ENCODE measurements at regions not wholly inside any gene's neighbourhood (a gene's known extent, or its start where the extent isn't known, plus 50 kb on each side); places are given as distances from the start of the nearest gene placed in this dataset.

DNA sequence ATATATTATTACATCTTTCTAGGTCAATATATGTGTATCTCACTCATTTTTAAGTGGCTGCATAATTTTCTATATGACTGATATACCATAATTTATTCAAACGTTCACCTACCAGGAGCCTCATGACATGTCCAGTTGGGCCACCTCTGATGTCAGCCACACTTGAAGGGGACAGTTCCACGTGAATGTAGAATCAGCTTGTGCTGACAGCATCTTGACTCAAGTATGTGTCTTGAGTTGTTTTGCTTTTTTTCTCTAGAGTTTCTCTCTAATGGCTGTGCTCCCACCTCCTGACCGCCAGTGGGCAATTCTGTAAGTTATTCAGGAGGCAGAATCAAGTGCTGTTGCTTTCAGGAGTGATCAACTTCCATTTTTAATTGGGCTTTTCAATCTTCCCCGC, 237.9 kb downstream of the NFKBIZ start:
- no peak for DNase-seq

DNA sequence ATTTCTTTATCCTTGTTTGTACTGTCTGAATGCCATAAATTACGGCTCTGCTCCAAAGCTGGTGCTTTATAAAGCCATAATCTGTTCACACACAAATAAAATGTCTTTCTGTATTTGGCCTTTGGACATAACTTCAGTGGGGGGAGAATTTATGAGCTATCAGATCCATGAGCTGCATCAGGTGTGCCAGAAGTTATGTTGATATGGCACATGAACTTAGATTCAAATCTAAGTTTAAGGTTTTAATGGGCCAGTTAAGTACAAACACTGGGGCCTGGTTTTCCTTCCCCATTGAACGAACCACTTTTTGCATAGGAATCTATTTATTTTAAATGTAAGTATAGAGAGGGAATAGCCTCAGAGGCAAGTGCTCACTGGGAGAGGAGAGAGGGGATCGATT, 239.9 kb downstream of the NFKBIZ start:
- DNase-seq = no peak

DNA sequence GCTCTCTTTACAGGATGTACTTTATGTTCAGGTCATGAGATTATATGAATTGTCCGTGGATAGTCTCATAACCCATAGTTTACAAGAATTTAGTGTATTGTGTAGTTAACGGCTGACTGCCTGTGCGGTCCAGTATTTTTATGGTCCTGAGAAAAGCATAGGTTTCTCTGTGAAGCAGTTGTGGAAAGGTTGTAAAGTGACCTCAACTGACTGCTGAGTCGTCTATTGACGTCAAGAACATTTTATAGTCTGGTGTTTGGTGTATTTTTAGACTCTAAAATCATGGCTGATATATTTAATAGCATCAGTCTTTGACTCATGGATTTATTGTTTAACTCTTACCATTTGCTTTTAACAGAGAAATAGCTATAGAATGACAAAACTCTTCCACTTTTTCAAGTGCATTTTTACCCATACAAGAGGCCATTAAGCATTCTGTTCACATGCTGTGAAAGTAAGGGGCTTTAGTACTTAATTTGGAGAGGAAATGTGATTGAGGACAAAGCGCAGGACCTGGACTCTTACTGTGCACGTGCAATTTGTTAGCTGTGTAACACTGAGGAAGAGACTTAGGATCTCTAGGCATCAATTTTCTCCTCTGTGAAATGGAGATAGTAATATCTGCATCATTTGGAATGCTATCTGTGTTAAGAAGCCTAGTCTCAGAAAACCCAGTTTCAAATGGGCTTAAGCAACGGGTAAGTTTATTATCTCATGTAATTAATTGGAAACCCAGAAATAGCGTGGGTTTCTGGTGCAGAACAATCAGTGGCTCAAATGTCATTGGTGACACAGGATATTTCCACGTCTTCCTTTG, 240.8 kb downstream of the NFKBIZ start:
- no peak for DNase-seq

DNA sequence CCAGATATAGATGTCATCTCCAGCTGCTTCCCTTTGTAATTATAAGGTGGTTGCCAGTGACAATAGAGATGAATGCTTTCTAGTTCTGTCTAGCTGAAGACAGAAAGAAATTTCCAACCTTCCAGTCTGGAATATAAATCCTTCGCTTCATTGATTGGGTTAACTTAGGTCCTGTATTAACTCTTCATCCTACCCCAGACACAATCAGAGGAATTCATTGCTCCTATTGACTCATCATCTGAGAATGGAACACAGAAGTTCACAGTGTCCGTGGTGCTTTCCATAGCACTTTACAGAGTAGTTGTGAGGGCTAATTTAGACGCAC, 241.4 kb downstream of the NFKBIZ start:
- no peak for DNase-seq

DNA sequence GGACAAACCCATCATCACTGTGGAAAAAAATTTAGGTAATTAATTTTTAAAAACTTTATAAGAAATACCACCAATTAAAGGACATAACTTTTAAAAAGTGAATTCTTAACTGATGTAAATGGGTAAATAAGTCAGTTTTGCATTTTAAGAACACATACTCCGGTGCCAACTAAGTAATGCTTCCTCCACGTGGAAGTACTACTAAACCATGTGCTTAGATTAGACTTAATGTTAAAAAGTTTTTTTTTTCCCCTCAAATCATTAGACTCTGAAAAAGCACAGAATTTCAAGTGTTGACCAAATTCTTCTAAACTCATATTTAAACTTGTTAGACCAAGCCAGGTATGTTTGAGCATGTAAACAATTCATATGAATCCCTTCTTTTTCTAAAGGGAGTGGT, 242.0 kb downstream of the NFKBIZ start:
- no peak for DNase-seq

DNA sequence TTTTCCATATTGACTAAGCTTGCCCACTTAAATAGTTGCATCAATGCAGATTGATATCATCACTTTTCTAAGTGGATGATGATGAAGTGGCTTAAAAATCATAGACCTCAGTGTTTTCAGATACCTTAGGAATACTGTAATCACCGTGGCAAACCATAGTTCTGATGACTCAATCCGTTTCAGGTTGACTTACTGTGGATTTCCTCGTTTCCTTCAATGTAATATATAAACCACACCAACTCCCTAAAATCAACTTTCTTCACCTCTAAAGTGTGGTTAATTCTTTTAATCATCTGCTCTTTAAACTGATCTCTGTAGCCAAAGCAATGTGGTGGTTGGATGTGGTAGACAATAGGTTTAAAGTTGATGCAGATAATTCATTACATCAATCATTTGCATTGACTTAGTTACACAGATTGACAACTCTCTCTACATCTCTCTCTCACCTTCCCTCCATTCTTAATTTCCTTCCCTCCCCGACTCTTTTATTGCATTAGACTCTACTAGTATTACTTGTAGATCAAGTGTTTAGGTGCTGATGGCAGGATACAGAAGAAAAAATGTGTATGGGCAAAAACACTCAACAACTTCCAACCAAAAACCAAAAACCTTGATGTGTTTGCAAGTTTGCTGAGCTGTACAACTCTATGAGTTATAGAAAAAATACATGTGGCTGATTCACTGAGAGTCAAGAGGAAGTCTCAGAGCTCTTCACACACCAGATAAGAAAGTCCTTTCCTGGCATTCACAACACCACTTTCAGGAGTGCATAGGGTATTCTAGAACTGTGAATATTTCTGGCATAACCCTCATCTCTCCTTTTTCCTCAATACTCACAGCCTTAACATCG, 243.5 kb downstream of the NFKBIZ start:
- DNase-seq = no peak

DNA sequence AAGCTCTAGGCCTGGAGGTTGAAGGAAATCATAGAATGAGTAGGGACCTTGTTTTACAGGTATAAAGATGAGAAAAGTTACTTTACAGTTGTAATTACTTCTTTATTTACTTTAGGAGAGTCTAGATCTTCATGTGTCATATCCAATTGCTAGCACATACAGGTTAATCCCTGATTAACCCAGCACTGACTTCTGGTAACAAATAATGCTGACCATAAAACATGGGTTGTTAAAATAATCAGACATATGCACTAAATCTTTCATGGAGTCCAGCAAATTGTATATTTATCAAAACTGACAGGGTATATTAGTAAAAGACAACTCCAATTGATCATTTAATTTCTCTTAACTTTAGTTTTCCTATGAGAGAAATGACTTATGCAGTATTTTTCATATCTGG, 245.2 kb downstream of the NFKBIZ start:
- no peak for DNase-seq

DNA sequence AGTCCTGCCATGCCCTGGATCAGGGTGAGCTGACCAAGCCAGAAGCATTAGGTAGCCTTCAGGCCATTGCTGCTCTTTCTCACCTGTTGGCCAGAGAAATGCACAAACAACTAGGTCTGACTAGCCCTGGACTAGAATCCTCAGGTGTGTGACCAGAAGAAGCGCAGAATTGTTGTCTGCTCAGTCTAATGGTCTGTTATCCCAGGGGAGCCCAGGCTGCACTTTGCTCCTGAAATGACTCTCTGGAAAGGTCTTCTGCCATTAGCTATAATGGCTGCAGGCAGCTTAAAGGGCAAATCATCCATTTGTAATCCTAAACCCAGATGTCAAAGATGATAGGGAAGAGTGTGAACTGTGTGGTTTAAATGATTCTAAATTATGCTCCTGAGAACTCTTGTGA, 246.1 kb downstream of the NFKBIZ start:
- DNase-seq = no peak

DNA sequence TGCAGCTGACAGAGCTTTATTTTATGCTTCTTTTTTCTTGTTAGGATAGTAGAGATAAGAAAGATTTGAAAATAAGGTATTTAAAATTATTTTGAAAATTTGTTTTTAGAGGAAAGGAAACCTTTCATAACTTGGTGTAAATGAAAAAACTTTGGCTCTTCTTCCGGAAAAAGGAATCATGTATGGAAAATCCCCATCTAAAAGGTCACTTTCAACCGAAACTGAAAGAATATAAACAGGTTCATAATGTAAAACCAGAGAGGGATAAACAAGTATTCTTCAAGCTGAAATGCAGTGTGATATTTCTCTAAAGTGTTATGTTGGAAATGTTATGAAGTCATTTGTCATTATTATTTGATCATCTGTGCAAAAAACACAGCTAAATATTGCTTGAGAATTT, 246.8 kb downstream of the NFKBIZ start:
- DNase-seq = no peak

DNA sequence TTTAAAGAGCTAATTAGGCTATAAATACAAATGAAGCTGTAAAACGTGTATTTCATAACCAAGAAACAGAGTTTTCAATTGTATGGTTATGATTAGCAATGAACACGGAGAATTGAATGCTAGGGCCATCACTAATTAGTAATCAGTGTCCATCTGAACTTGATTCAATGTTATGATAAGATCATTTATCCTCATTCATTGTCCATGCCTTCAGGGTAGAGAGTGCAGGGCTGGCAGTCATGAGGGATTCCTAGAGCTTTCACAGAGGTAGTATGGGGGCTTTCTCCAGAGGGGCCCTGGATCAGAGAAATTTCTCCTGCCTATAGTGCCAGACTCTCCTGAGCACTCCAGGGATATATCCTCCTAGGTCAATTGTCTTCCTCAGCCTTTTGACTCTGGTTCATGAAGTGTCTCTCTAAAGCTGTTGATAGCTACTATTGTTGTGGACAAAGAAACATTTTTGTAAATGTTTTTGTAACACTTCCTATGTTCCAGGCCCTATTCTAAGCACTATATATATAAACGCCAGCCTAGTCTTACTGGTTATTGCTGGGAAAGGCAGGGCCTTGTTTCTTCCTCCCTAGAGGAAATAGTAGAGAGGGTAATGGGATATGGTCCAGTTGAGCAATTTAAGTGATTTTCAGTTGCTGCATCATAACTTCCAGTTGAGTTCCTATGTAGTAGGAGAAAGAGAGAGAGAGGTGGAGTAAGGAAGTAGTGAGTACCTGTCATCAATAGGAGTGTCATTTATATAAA, 249.0 kb downstream of the NFKBIZ start:
- no peak for DNase-seq

DNA sequence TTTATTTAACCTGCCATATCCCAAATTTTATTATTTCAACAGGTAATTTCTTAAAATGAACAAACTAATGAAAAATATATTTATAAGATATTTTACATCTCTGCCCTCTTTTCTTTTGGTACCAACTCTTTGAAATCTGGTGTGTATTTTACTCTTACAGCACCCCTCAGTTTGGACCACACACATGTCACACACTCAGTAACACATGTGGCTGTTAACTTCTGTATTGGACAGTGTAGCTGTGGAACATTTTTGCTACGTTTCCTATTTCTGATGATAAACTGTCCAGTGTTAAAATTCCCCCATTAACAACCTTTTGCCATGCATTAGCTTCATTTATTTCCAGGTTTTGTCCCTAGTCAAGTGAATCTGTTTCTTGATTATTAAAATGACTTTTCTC, 250.6 kb downstream of the NFKBIZ start:
- no peak for DNase-seq

DNA sequence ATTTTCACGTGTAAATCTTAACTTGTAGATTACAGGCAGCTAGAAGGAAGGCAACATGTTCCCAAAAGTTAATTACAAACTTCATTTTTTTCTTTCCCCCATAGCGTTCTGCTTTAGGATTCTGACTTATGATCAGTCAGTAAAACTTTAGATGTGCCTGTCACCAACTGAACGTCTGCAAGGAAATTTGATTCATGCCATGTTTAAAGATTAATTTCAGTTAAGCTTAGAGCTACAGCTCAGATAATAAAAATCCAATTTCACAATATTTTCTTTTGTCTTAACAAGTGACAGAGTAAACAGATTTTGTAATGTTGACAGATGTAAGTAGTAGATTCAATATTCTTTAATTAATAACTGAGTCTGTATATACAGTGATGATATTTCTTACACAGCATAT, 253.1 kb downstream of the NFKBIZ start:
- no peak for DNase-seq

DNA sequence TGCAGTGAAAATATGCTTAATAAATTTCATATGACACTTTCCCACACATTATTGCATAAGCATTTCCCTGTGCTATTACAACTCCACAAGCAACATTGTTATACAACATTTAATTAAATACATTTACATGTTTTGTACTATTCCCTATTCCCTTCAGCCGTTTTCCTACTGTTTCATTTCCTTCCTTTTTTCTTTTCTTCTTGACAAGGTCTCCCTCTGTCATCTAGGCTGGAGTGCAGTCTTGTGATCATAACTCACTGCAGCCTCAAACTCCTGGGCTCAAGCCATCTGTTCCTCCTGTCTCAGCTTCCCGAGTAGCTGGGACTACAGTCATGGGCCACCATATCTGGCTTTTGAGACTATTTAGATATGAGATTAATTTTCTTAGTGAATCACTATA, 254.7 kb downstream of the NFKBIZ start:
- no peak for DNase-seq

DNA sequence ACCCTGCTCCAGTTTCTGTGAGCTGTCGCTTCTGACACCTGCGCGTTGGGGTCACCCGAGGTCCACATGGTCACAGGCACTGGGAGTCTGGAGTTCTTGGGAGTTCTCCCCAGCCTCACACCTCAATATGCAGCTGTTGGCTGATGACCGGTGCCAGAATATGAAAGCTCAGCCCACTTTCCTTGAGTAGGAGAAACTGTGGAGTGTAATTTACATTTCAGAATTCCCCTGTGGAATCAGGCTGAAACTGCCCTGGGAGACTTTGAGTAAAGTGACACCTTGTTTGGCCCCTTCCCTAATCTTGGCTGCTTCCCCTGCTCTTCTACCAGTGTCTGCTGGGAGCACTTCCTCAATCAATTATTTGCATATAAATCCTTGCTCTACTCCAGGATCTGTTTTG, 255.9 kb downstream of the NFKBIZ start:
- DNase-seq = no peak

DNA sequence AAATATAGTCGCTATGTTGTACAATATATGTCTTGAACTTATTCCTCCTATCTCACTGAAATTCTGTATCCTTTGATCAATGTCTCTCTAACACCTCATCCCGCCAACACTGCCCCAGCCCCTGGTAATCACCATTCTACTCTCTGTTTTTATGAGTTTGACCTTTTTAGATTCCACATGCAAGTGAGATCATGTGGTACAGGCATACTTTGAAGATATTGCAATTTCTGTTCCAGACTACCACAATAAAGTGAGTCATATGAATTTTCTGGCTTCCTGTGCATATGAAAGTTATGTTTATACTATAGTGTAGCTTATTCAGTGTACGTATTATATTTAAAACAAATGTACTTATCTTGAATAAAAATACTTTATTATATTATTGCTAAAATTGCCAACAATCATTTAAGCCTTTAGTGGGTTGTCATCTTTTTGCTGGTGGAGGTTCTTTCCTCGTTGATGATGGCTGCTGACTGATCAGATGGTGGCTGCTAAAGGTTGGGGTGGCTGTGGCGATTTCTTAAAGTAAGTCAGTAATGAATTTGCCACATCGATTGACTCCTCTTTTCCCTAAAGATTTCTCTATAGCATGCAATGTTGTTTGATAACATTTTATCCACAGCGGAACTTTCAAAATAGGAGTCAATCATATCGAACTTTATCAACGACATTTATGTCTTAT, 257.2 kb downstream of the NFKBIZ start:
- DNase-seq = no peak

DNA sequence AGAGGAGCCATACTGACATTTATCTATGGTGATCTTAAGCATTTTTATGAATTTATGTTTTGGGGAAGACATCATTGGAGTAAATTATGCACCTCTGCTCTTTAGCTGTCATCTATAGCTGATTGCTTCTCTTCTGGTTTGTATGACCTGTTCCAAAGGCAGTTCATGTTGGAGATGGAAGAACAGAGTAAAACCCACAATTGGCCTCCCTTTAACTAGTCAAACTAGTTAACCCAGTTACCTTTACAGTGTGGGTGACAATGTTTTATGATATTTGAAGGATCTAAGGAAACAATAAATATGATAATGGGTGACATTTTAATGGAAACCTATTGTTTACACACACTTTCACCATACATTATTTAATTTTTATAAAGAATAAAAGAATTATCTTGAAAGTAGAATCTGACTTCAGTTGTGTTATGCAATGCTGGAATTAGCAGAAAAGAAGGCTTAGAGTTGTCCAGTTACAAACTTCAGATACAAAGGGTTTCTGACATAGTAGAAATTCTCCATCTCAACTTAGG, 263.5 kb downstream of the NFKBIZ start:
- DNase-seq = no peak

DNA sequence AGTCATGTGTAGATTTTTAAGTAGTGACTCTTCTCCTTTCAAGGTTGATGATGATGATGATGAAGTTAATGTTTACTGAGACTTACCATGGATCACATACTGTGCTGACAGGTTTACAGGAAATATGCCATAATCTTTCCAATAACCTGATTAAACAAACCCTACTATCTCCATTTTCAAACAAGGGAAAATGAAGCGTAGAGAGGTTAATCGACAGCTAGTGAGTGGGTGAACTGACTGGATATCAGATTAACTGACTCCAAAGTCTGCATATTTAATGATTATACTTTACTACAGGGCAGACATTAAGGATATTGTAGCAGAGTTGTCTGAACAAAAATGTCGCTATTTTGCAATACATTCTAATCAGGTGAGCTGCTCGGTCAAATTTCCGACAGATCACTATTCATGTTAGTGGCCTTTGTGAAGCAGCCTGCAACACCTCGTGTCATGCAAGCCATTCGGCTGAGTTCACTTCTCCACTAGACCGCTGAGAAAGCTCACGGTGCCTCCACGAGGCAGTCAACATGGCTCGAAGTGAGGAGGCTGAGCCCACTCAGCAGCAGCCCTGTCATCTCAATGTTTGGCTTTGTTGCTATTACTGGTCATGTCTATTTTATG, 264.2 kb downstream of the NFKBIZ start:
- DNase-seq = no peak

DNA sequence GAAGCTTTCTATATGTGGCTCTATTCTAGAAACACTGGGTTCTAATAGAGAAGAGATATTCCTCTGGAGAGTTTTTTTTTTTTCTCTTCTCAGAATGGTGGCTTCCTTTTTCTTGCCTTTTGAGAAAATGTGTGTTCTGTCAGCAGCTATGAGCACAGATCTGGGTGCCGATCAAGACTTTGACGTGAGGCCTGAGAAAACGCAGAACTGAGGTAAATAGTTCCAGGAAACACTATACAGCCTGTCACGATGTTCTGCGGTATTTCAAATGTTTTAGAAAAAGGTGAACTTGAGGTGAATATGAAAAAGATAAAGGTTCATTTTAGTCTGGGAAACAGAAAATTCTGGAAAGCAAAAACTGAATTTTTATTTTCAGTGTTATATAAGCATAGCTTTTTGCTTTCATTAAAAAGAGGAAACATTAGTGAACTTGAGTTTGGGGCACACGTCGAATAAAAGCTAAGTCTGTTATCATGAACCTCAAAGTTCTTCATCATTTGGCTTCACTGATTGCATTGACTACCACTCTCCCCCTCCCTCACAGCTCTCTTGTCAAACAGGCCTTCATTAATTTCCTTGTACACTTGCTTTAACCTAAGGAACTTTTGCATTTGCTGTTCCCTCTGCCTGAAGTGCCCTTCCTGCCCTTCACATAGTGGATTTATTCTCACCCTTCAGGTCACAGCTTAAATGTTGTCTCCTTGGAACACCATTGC, 265.1 kb downstream of the NFKBIZ start:
- no peak for DNase-seq

DNA sequence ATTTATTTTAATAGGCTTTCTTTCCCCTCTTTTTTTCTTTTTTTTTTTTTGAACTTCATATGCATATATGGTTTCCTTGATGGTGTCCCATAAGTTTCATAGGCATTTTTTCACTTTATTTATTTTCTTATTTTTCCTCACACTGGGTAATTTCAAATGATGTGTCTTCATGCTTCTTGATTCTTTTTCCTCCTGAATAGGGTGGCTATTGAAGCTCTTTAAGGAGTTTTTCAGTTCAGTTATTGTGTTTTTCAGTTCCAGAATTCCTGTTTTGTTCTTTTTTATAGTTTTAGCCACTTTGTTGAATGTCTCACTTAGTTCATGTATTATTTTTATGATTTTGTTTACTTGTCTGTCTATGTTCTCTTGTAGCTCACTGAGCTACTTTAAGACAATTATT, 273.2 kb downstream of the NFKBIZ start:
- no peak for DNase-seq

DNA sequence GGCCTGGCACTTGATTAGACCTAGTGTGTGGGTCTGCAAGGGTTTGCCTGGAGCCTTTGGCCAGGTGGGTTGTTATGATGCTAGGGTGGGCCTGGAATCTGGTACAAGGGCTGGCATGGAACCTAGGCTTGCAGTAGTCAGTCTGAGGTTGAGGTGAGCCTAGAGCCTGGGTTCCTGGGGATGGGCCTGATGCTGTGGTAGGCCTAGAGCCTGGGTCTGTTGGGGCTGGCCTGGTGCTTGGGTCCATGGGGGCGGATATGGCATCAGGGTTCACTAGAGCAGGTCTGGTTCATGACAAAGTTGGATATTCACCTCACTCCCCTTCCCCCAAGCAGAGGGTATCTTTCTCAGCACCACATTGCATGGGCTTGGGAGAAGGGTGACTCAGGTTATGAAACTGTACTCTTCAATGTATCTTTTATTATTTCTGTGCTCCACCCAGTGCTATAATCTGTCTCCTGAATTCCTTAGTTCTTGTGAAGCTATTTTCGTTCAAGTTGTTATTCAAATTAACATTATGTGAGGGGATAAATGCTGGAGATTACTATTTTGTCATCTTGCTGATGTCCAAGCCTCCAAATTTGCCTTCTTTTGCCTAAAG, 274.4 kb downstream of the NFKBIZ start:
- DNase-seq = no peak

DNA sequence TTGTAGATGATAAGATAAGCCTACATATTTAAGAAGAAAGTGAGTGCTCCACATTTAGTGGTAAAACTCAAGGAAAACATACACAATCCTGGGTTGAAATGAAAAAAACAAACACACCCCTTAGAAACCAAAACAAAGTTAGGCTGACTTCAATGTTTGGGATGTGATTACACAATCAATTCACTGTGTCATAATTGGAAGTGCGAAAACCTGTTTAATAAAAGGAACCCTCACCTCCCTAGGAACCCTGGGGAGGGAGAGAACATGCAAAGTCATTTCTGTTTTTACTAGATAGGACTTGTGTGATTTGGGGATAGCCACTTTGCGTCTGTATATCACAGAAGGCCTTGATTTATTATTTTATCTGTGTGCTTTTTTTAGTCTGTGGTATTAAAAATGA, 275.0 kb downstream of the NFKBIZ start:
- no peak for DNase-seq

Measured in GOT3 (cell line).